ENCODE measurements at regions not wholly inside any gene's neighbourhood (a gene's known extent, or its start where the extent isn't known, plus 50 kb on each side); places are given as distances from the start of the nearest gene placed in this dataset.

DNA sequence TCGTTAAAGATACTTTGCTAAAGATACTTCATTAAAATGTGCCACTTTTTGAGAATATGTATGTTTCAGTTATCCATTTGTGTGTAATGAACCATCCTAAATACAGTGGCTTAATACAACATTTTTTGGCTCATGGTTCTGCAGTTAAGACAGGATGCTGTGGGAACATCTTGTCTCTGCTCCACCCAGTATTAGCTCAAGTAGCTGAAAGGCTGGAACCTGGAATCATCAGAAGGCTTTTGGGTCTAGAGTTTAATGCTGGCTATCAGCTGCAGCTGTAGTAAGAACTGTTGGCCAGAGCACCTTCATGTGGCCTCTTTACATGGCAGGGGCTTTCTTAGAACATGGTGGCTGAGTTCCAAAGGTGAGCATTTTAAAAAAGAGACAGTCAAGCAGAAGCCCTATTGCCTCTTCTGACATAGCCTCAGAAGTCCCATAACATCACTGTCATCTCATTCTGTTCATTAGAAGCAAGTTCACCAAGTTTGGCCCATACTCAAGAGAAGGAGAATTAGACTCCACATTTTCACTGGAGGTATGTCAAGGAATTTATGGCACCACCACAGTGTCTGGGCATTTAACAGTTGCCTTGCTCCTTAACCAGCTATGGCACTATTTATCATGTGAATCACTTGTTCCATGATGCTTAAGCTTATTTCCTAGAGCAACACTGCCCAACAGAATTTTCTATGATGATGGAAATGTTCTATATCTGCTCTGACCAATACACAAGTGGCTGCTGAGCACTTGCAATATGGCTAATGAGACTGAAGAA lies 70.4 kb upstream of the PDZRN3 start:
- Histone ChIP-seq H4K20me1 (ENCODE audit: control insufficient read depth, insufficient read depth, low read depth, low read length) (no peaks in the 10 kb centered on the region), H3F3A (ENCODE audit: control insufficient read depth, insufficient read depth) (no peaks in the 10 kb centered on the region), H3K36me3 (ENCODE audit: control insufficient read depth, low read length) (no peaks in the 10 kb centered on the region), H3K79me2 (ENCODE audit: control insufficient read depth, low read length) (no peaks in the 10 kb centered on the region), H3K4me3 (ENCODE audit: low read length) (no peak overlapping the region), H3K27me3 (ENCODE audit: control insufficient read depth, low read length) (no peaks in the 10 kb centered on the region), H3K4me2 (ENCODE audit: low read length) (no peak overlapping the region), H3K9me2 (replicated peaks; ENCODE audit: control insufficient read depth, low read length) (no peaks in the 10 kb centered on the region), H3K4me1 (ENCODE audit: control insufficient read depth, low read length) (no peaks in the 10 kb centered on the region), H3K27ac (ENCODE audit: low read depth, low read length) (no peak overlapping the region), H3K9me3 (ENCODE audit: control insufficient read depth, insufficient read depth, low read length) (no peaks in the 10 kb centered on the region)
- TF ChIP-seq CTCF (IDR thresholded peaks at IDR 0.05; ENCODE audit: low read depth, low read length, poor library complexity, severe bottlenecking) (no peak), EZH2phosphoT487 (IDR thresholded peaks at IDR 0.05; ENCODE audit: borderline replicate concordance, low read length) (no peak)

GRCh38 chr3:73687106-73688004 lies 62.6 kb upstream of the PDZRN3 start:
- Histone ChIP-seq H3K27ac (ENCODE audit: low read depth, low read length) (no peak overlapping the region), H3K36me3 (ENCODE audit: control insufficient read depth, low read length) (no peaks in the 10 kb centered on the region)

GRCh38 chr3:73685061-73685460 lies 60.3 kb upstream of the PDZRN3 start:
- TF ChIP-seq CTCF (IDR thresholded peaks at IDR 0.05; ENCODE audit: low read depth, low read length, poor library complexity, severe bottlenecking) (no peak), EZH2phosphoT487 (IDR thresholded peaks at IDR 0.05; ENCODE audit: borderline replicate concordance, low read length) (no peak)
- Histone ChIP-seq H3K27ac (ENCODE audit: low read depth, low read length) (no peak overlapping the region), H3K4me3 (ENCODE audit: low read length) (no peak overlapping the region), H3K27me3 (ENCODE audit: control insufficient read depth, low read length) (no peaks in the 10 kb centered on the region), H3K79me2 (ENCODE audit: control insufficient read depth, low read length) (no peaks in the 10 kb centered on the region), H3K4me2 (ENCODE audit: low read length) (no peak overlapping the region), H3K9me2 (replicated peaks; ENCODE audit: control insufficient read depth, low read length) (no peaks in the 10 kb centered on the region), H3F3A (ENCODE audit: control insufficient read depth, insufficient read depth) (no peaks in the 10 kb centered on the region), H3K9me3 (ENCODE audit: control insufficient read depth, insufficient read depth, low read length) (no peaks in the 10 kb centered on the region), H3K4me1 (ENCODE audit: control insufficient read depth, low read length) (no peaks in the 10 kb centered on the region), H4K20me1 (ENCODE audit: control insufficient read depth, insufficient read depth, low read depth, low read length) (no peaks in the 10 kb centered on the region), H3K36me3 (ENCODE audit: control insufficient read depth, low read length) (no peaks in the 10 kb centered on the region)

More at GRCh38 chr3:73687106-73688004, 62.6 kb upstream of the PDZRN3 start:
- no peaks in the 10 kb centered on the region for H3K4me1 ChIP-seq (ENCODE audit: control insufficient read depth, low read length)
- TF ChIP-seq EZH2phosphoT487 (IDR thresholded peaks at IDR 0.05; ENCODE audit: borderline replicate concordance, low read length) = no peak
- no peak for TF ChIP-seq CTCF (IDR thresholded peaks at IDR 0.05; ENCODE audit: low read depth, low read length, poor library complexity, severe bottlenecking)
- no peaks in the 10 kb centered on the region for H3K27me3 ChIP-seq (ENCODE audit: control insufficient read depth, low read length)
- no peaks in the 10 kb centered on the region for H4K20me1 ChIP-seq (ENCODE audit: control insufficient read depth, insufficient read depth, low read depth, low read length)
- no peaks in the 10 kb centered on the region for H3K9me2 ChIP-seq (replicated peaks; ENCODE audit: control insufficient read depth, low read length)
- H3K79me2 ChIP-seq (ENCODE audit: control insufficient read depth, low read length) = no peaks in the 10 kb centered on the region
- no peaks in the 10 kb centered on the region for H3K9me3 ChIP-seq (ENCODE audit: control insufficient read depth, insufficient read depth, low read length)
- no peak overlapping the region for H3K4me2 ChIP-seq (ENCODE audit: low read length)
- no peak overlapping the region for H3K4me3 ChIP-seq (ENCODE audit: low read length)
- no peaks in the 10 kb centered on the region for H3F3A ChIP-seq (ENCODE audit: control insufficient read depth, insufficient read depth)
